SK-N-MC (cell line): ENCODE measurements at regions not wholly inside any gene's neighbourhood (a gene's known extent, or its start where the extent isn't known, plus 50 kb on each side); places are given as distances from the start of the nearest gene placed in this dataset.

Experiments
- EZH2 ChIP-seq: fragments of 200-600 bp; sonication (generic); IDR thresholded peaks from one replicate; pipeline ENCODE4 v1.6.1; 2017; ENCODE audit warnings: antibody characterized with exemption
- FOXP2 ChIP-seq: optimal IDR thresholded peaks from 2 replicates; pipeline ENCODE3; 2011; ENCODE audit warnings: mild to moderate bottlenecking, moderate library complexity; ENCODE audit not compliant: insufficient read depth; ENCODE audit errors: extremely low read length, control extremely low read depth
- POLR2AphosphoS5 ChIP-seq: IDR thresholded peaks from 2 replicates; pipeline ENCODE4 v1.6.1; 2012; ENCODE audit warnings: mild to moderate bottlenecking, low read depth, low read length, borderline replicate concordance

GRCh38 chr10:121049923-121050322 is 198.8 kb downstream of the WDR11 start:
- TF ChIP-seq EZH2 (no peak), POLR2AphosphoS5 (no peak), FOXP2 (no peak)
